SK-N-SH (cell line): ENCODE measurements at regions not wholly inside any gene's neighbourhood (a gene's known extent, or its start where the extent isn't known, plus 50 kb on each side); places are given as distances from the start of the nearest gene placed in this dataset.

Experiments
- CTCF ChIA-PET: fragments of 300-600, 350-600 bp; formaldehyde crosslinking; extraction: SDS; loops from one replicate; lab custom pipeline; 2021; lab: Yijun Ruan, JAX
- POLR2A ChIA-PET: fragments of 350-600 bp; sonication (Branson Sonifier 250); formaldehyde crosslinking; extraction: SDS; loops from one replicate; lab custom pipeline; 2020; ENCODE audit warnings: antibody characterized with exemption, inconsistent platforms; lab: Yijun Ruan, JAX
- DNase-seq: peaks from one replicate; pipeline ENCODE4 v3.0.0; 2012
- H2AFZ ChIP-seq: fragments of 200-600 bp; sonication (generic); 2 replicates; pipeline ENCODE4 v1.8.1; 2016; ENCODE audit warnings: antibody characterized with exemption, mild to moderate bottlenecking, low read depth
- H3F3A ChIP-seq: fragments of 200-600 bp; sonication (generic); replicated peaks from 2 replicates; pipeline ENCODE3; 2016; ENCODE audit warnings: antibody characterized with exemption, mild to moderate bottlenecking; ENCODE audit not compliant: insufficient read depth
- H3K27ac ChIP-seq, 2 experiments: fragments of 200-500 bp in 1 of 2; fragments of 200-600 bp in 1 of 2; sonication (Bioruptor generic) in 1 of 2; sonication (generic), shearing (Covaris generic) in 1 of 2; 2 replicates each; pipeline versions ENCODE4 v1.5.1 to v1.6.1; 2014 to 2016; ENCODE audit warnings: low read depth in 2 of 2, inconsistent platforms in 1 of 2, low read length in 1 of 2, mild to moderate bottlenecking in 1 of 2, mixed read lengths in 1 of 2
- H3K27me3 ChIP-seq: fragments of 200-600 bp; sonication (generic), shearing (Covaris generic); 2 replicates; pipeline ENCODE4 v1.6.1; 2016; ENCODE audit warnings: mixed run types; ENCODE audit not compliant: insufficient read depth
- H3K36me3 ChIP-seq, 2 experiments: fragments of 200-500 bp in 1 of 2; fragments of 200-600 bp in 1 of 2; sonication (Bioruptor generic) in 1 of 2; sonication (generic) in 1 of 2; replicated peaks in 1 of 2; 2 replicates each; pipeline versions ENCODE3 to v1.5.1; 2014 to 2016; ENCODE audit warnings: low read length in 1 of 2, mild to moderate bottlenecking in 1 of 2; ENCODE audit not compliant: insufficient read depth in 2 of 2, control insufficient read depth in 1 of 2
- H3K4me1 ChIP-seq, 2 experiments: fragments of 200-500 bp in 1 of 2; fragments of 200-600 bp in 1 of 2; sonication (Bioruptor generic) in 1 of 2; sonication (generic), shearing (Covaris generic) in 1 of 2; 2 replicates each; pipeline versions ENCODE4 v1.5.1 to v1.6.1; 2014 to 2016; ENCODE audit warnings: low read depth in 1 of 2, low read length in 1 of 2, mixed run types in 1 of 2; ENCODE audit not compliant: insufficient read depth in 2 of 2, control insufficient read depth in 1 of 2
- H3K4me2 ChIP-seq: fragments of 200-600 bp; sonication (generic), shearing (Covaris generic); 2 replicates; pipeline ENCODE4 v1.6.1; 2017; ENCODE audit warnings: mixed run types
- H3K4me3 ChIP-seq, 2 experiments: fragments of 200-500 bp in 1 of 2; fragments of 200-600 bp in 1 of 2; sonication (Bioruptor generic) in 1 of 2; sonication (generic), shearing (Covaris generic) in 1 of 2; 2 replicates each; pipeline versions ENCODE4 v1.5.1 to v1.8.1; 2014 to 2016; ENCODE audit warnings: low read depth in 2 of 2, inconsistent platforms in 1 of 2, low read length in 1 of 2, mild to moderate bottlenecking in 1 of 2, mixed read lengths in 1 of 2, moderate library complexity in 1 of 2
- H3K79me2 ChIP-seq: fragments of 200-600 bp; sonication (generic); 2 replicates; pipeline ENCODE4 v1.8.1; 2017; ENCODE audit warnings: mild to moderate bottlenecking; ENCODE audit not compliant: insufficient read depth
- H3K9ac ChIP-seq: fragments of 200-600 bp; sonication (generic); 2 replicates; pipeline ENCODE4 v1.6.1; 2017; ENCODE audit warnings: mixed run types
- H3K9me2 ChIP-seq: fragments of 200-600 bp; sonication (generic); 2 replicates; pipeline ENCODE4 v1.6.1; 2017; ENCODE audit warnings: mixed run types
- H3K9me3 ChIP-seq: fragments of 200-600 bp; sonication (generic); 2 replicates; pipeline ENCODE4 v1.6.1; 2017; ENCODE audit warnings: mixed run types, mild to moderate bottlenecking, moderate library complexity
- H4K20me1 ChIP-seq: fragments of 200-600 bp; sonication (generic); 2 replicates; pipeline ENCODE4 v1.6.1; 2017; ENCODE audit warnings: mild to moderate bottlenecking, mixed run types; ENCODE audit not compliant: insufficient read depth
- CHD2 ChIP-seq: fragments of 150-350 bp; IDR thresholded peaks from 2 replicates; pipeline ENCODE4 v1.6.1; 2018; ENCODE audit warnings: low read length; ENCODE audit not compliant: partially characterized antibody
- EP300 ChIP-seq, 2 experiments: IDR thresholded peaks; 2 replicates each; pipeline versions ENCODE4 v1.4.0 to v1.6.1; 2012; ENCODE audit warnings: borderline replicate concordance in 1 of 2, low read depth in 1 of 2, low read length in 1 of 2
- EZH2phosphoT487 ChIP-seq: fragments of 200-600 bp; sonication (generic); IDR thresholded peaks from 2 replicates; pipeline ENCODE4 v1.6.1; 2017; ENCODE audit warnings: low read depth, mixed run types, mild to moderate bottlenecking, antibody characterized with exemption, moderate library complexity, borderline replicate concordance
- FOXJ3 ChIP-seq: sonication (generic); formaldehyde crosslinking; IDR thresholded peaks from 2 replicates; pipeline ENCODE4 v1.5.1; 2020; ENCODE audit warnings: mild to moderate bottlenecking, missing genetic modification reagents
- FOXM1 ChIP-seq: IDR thresholded peaks from 2 replicates; pipeline ENCODE4 v1.4.0; 2012; ENCODE audit warnings: low read depth, mild to moderate bottlenecking
- IRF3 ChIP-seq: fragments of 150-350 bp; IDR thresholded peaks from 2 replicates; pipeline ENCODE4 v1.6.1; 2016; ENCODE audit warnings: mild to moderate bottlenecking, low read depth, low read length
- JUND ChIP-seq: IDR thresholded peaks from 2 replicates; pipeline ENCODE4 v1.4.0; 2012
- MXI1 ChIP-seq: IDR thresholded peaks from 2 replicates; pipeline ENCODE4 v1.6.1; 2012; ENCODE audit warnings: mild to moderate bottlenecking, low read depth, low read length, improper control_type of control experiment
- NFIC ChIP-seq: IDR thresholded peaks from 2 replicates; pipeline ENCODE4 v1.4.0; 2012; ENCODE audit warnings: borderline replicate concordance
- NRF1 ChIP-seq: IDR thresholded peaks from 2 replicates; pipeline ENCODE4 v1.6.1; 2012; ENCODE audit warnings: low read depth, mild to moderate bottlenecking, low read length
- PBX3 ChIP-seq: IDR thresholded peaks from 2 replicates; pipeline ENCODE4; 2012
- POLR2AphosphoS5 ChIP-seq: IDR thresholded peaks from 2 replicates; pipeline ENCODE4 v1.6.1; 2012; ENCODE audit warnings: low read depth, low read length
- RAD21 ChIP-seq: IDR thresholded peaks from 2 replicates; pipeline ENCODE4 v1.6.1; 2012; ENCODE audit warnings: mild to moderate bottlenecking, low read length
- RFX5 ChIP-seq: IDR thresholded peaks from 2 replicates; pipeline ENCODE4 v1.6.1; 2012; ENCODE audit warnings: mild to moderate bottlenecking, improper control_type of control experiment, low read length
- SMC3 ChIP-seq: IDR thresholded peaks from 2 replicates; pipeline ENCODE4 v1.6.1; 2012; ENCODE audit warnings: low read depth, low read length, improper control_type of control experiment
- TAF1 ChIP-seq: IDR thresholded peaks from 2 replicates; pipeline ENCODE4 v1.6.1; 2012; ENCODE audit warnings: low read depth, mild to moderate bottlenecking, low read length, moderate library complexity, borderline replicate concordance
- TCF12 ChIP-seq: IDR thresholded peaks from 2 replicates; pipeline ENCODE4 v1.4.0; 2012
- USF1 ChIP-seq: IDR thresholded peaks from 2 replicates; pipeline ENCODE4 v1.4.0; 2012; ENCODE audit warnings: low read depth, borderline replicate concordance
- whole genome bisulfite sequencing: methylation state at CpG from one replicate; pipeline ENCODE4 v1.1.6; 2017; ENCODE audit warnings: low lambda C conversion rate; 5-methylcytosine and 5-hydroxymethylcytosine counted together

GRCh38 chr11:71124127-71124526, 128.2 kb downstream of the SHANK2 start (continued):
- TF ChIP-seq IRF3: no peak

GRCh38 chr11:71120471-71120896, 131.9 kb downstream of the SHANK2 start:
- no peak overlapping the region for H3K27ac ChIP-seq
- H3K27me3 ChIP-seq: no peaks in the 10 kb centered on the region
- ChIA-PET CTCF (interaction anchor here (0.6 to 1.4 kb wide), 5 partner anchors 21 to 515 kb away, joined by 3 read pairs; no protein-coding TSS in a partner anchor), POLR2A (no interaction called here)
- no peaks in the 10 kb centered on the region for H3K79me2 ChIP-seq
- H3K4me3 ChIP-seq: no peak overlapping the region
- no peak overlapping the region for H2AFZ ChIP-seq
- H3K4me2 ChIP-seq: no peak overlapping the region
- no peak overlapping the region for H3K9ac ChIP-seq
- no peaks in the 10 kb centered on the region for H4K20me1 ChIP-seq
- TF ChIP-seq RAD21: peak; percentile 44; the same call in 1 of the 2 replicates
- TF ChIP-seq FOXJ3 (CRISPR knock-in tag): no peak
- no peak for DNase-seq
- no peaks in the 10 kb centered on the region for H3K9me2 ChIP-seq
- H3K4me1 ChIP-seq: no peaks in the 10 kb centered on the region
- 45% methylated on average over 7 of the region's 7 CpGs for WGBS
- H3F3A ChIP-seq: no peaks in the 10 kb centered on the region
- no peaks in the 10 kb centered on the region for H3K36me3 ChIP-seq
- H3K9me3 ChIP-seq: no peaks in the 10 kb centered on the region

GRCh38 chr11:71119656-71120269, 132.6 kb downstream of the SHANK2 start:
- no peak for DNase-seq
- Histone ChIP-seq H3K36me3 (no peaks in the 10 kb centered on the region), H3K9ac (no peak overlapping the region), H3K4me3 (no peak overlapping the region), H3K27me3 (no peaks in the 10 kb centered on the region), H3F3A (no peaks in the 10 kb centered on the region), H2AFZ (no peak overlapping the region), H3K4me2 (no peak overlapping the region), H3K9me2 (no peaks in the 10 kb centered on the region), H3K4me1 (no peaks in the 10 kb centered on the region)
- POLR2A ChIA-PET: no interaction called here
- no peak for TF ChIP-seq CHD2
- no peak for TF ChIP-seq FOXM1
- TF ChIP-seq JUND: no peak
- TF ChIP-seq PBX3: no peak
- no peak for TF ChIP-seq TAF1
- TF ChIP-seq SMC3: no peak
- TF ChIP-seq RAD21: no peak
- no peak for TF ChIP-seq EZH2phosphoT487
- no peak for TF ChIP-seq EP300 (IDR thresholded peaks at IDR 0.05; ENCODE audit: borderline replicate concordance in 1 of 2, low read depth in 1 of 2, low read length in 1 of 2)
- TF ChIP-seq USF1: no peak
- no peak for TF ChIP-seq POLR2AphosphoS5
- no peak for TF ChIP-seq RFX5
- TF ChIP-seq MXI1: no peak
- no peak for TF ChIP-seq TCF12
- no peak for TF ChIP-seq NRF1
- TF ChIP-seq NFIC: no peak
- TF ChIP-seq, all 33 proteins: peak for 0
- Histone ChIP-seq H3K27ac (no peak overlapping the region), H4K20me1 (no peaks in the 10 kb centered on the region), H3K9me3 (no peaks in the 10 kb centered on the region), H3K79me2 (no peaks in the 10 kb centered on the region)
- 65% methylated on average over 9 of the region's 9 CpGs for WGBS
- CTCF ChIA-PET: interaction anchor here (0.8 to 1.4 kb wide), 2 partner anchors 300 to 304 kb away, joined by 3 read pairs; no protein-coding TSS in a partner anchor
